GM21526 (cell line): ENCODE measurements at regions not wholly inside any gene's neighbourhood (a gene's known extent, or its start where the extent isn't known, plus 50 kb on each side); places are given as distances from the start of the nearest gene placed in this dataset.
"Not testable (repeated sequence)": the region's sequence is repeated elsewhere in the genome, so short reads cannot be mapped to it uniquely, and the experiment has no call there.

ENCODE experiments used
- ATAC-seq: cut with Tn5 transposase; IDR thresholded peaks from one replicate; pipeline ENCODE4 v1.9.1; 2021; ENCODE audit warnings: moderate library complexity; ENCODE audit not compliant: unreplicated experiment, low FRiP score

DNA sequence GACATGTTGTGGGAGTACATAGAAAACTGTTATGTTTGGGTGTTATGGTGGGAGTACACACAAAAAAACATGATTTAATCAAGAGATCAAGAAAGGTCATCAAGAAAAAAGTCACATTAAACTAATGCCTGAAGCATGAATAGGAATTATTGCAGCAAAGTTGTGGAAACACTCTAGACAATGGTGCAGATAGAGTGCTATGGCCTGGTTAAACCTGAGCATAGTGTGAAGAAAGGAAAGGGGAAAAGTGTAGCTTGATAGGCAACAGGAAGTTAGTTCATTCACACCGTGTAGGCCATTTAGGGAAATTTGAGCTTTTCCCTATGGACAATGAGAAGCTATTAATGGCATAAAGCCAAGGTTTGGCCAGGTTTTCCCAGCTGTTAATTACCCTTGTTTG lies 162.1 kb upstream of the EMCN start:
- ATAC-seq: no peak

DNA sequence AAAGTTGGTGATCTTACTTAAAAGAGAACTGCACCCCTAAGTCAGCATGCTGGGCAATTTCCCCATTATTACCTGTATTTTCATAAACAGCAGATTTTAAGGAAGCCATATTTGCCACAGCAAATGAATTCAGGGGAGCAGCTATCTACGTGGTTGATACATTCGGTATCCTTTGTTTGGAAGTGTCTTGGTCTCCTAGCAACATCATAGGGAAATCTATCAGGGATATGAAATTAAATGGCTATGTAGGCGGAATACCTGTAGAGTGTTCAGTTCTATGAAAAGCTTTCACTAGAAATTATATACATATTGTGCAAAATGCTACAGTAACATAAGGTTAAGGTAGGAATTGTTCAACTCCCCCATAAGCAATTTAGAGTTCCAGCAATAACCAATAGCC lies 157.2 kb upstream of the EMCN start:
- ATAC-seq: no peak

DNA sequence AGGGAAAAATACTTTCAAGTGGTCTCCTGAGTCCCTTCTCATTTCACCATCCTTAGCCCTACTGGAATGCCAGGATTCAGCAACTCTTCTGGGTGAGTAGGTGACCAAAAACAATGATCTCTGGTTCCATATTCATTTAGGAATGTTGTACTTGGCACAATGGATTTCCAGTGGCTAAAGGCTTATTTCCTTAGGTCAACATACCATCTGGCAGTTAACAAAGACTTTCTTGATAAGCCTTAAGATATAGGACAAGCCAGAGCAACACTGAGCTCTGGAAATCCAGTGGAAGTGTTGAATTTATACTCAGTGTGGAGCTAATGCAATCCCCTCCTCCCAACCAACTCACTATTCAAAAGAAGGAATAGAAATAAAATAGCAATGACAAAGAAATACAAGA lies 139.4 kb upstream of the EMCN start:
- ATAC-seq: no peak

DNA sequence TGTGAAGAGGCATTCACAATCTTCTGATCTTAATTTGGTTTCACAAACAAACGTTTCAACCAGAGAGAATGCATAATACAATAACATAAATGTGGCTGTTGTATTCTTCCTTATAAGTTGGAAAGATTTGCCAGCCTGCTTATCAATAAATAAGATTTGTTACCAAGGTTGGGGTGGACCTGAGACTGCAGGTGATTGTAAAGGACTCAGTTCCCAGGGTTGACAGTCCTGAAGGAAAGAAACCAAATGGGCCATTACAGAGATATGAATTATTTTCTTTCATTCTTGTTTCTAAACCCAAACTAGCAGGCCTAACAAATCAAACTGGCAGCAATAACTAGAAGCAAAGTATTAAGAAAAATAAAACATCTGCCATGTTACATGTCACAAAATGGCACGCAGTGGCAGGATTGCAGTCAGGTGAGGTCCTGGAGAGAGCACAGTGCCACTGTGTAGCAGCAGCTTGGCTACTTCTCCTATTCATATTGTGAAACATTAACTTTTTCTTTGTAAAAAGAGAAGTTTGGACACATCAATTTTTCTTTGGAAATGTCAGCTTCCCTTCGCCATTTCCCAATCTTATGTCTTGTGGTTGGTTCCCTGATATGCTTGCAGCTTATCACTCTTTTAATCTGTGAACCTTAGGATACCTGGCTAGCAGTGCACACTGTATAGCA lies 133.8 kb upstream of the EMCN start:
- no peak for ATAC-seq

DNA sequence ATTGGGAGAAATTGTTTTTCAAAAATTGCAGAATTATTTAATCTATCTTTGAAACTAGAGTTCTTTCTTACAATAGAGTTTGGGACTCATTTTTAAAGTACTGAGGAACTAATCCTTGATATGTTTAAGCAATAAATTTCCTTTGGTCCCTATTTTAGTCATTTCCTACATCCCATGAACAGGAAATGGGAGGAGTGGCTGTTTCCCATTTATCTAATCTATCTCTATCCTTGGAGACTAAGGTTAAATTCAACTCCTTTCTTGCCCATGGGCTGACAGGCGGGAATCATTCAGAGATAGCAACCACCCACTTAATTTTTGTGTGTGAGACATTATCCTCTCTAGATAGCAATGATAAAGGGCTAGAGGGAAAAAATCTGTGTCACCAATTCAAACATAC lies 131.6 kb upstream of the EMCN start:
- no peak for ATAC-seq

DNA sequence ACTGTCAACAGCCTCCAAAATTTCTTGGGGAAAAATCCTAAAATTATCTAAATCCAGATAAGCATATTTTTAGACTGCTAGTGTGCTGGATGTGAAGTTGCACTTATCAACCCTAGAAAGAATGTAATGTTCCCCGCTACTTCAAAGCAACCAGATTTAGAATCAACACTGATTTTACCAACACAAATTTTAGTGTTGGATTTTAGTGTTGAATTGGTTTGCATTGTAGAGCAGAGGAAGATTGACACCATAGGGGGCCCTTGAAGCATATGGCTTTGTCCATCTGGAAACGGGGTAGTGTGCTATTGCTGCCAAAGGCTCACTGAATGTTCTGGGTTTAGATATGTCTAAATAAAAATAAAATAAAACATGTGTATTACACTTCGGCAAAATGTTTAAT lies 126.3 kb upstream of the EMCN start:
- no peak for ATAC-seq

- ATAC-seq: no peak
Observed at GRCh38 chr4:100641336-100641735, 123.5 kb upstream of the EMCN start.

GRCh38 chr4:100635899-100636298 lies 118.1 kb upstream of the EMCN start:
- no peak for ATAC-seq

GRCh38 chr4:100633269-100633668 lies 115.4 kb upstream of the EMCN start:
- no peak for ATAC-seq

GRCh38 chr4:100632163-100632562 lies 114.3 kb upstream of the EMCN start:
- ATAC-seq: no peak

DNA sequence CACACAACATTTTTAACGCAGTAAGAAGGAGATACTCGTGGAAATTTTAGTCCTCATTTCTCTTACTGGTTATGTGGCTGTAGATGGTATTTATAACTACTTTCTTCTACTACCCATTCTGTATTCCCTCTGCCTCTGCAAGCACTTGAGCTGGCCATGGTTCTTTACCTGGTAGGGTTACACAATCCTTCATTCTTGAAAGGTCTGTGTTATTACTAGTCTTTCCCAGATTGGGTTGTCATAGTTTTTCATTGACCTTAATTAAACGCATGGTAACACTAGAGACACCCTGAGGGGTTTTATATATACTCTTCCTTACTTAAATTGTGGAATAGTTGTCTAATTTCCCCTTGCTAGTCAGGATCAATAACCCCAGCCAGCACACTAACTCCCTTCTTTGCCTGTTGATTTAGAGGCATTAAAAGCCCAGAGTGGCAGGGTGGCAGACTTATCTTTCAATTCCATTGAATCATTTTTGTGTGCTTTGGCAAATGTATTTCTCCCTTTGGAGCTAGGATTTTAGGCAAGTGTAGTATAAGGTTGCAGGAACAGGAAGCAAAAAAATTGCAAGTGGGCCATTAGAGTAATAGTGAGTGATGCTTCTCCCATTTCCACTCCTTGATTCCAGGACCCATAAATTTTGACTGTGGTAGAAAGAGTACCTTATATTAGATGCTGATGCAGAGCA lies 113.6 kb upstream of the EMCN start:
- ATAC-seq: no peak

GRCh38 chr4:100630341-100630740 lies 112.5 kb upstream of the EMCN start:
- ATAC-seq: no peak

GRCh38 chr4:100609810-100610209 lies 92.0 kb upstream of the EMCN start:
- ATAC-seq: no peak

DNA sequence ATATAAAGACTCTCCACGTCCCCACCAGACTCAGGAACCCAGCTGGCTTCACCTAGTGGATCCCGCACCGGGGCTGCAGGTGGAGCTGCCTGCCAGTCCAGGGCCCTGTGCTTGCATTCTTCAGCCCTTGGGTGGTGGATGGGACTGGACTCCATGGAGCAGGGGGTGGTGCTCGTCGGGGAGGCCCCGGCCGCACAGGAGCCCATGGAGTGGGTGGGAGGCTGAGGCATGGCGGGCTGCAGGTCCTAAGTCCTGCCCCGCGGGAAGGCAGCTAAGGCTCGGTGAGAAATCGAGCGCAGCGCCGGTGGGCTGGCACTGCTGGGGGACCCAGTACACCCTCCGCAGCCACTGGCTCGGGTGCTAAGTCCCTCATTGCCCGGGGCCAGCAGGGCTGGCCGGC lies 90.8 kb upstream of the EMCN start:
- ATAC-seq: not testable (repeated sequence)

DNA sequence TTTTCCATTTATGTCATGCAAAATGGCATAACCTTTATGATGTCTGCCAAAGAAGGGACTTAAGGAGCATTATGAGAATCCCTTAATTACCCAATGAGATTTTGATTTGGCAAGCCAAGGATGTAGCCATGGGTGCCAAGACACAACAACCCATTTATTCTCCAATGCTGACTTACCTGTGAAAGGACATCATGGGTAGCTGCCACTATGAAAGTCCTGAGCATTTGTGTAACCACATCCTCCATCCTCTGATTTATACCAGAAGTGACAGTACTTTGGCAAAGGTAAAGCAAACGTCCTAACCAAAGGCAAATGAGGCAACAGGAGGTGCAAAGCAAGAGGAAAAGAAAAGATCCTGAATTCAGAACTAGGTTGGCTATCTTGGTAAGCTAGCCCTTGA lies 87.3 kb upstream of the EMCN start:
- ATAC-seq: no peak

DNA sequence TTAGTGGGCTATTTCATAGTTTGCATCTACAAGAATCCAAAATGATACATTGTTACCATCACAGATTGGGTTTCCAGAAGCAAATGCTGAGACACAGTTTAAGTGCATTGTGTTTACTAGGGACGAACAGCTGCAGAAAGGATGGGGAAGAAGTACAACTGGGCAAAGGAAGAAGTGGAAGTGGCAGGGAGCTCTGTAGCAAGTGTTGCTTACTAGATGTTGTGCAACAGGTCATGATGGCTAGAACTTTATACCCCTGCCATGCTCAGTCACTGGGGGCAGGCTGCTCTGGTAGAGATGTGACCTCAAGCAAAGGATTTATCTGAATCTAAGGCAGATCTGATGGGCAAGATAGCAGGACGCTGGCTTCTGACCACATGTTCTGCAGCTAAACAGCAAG lies 76.1 kb upstream of the EMCN start:
- no peak for ATAC-seq

- no peak for ATAC-seq
Observed at GRCh38 chr4:100591161-100591876, 73.5 kb upstream of the EMCN start.

DNA sequence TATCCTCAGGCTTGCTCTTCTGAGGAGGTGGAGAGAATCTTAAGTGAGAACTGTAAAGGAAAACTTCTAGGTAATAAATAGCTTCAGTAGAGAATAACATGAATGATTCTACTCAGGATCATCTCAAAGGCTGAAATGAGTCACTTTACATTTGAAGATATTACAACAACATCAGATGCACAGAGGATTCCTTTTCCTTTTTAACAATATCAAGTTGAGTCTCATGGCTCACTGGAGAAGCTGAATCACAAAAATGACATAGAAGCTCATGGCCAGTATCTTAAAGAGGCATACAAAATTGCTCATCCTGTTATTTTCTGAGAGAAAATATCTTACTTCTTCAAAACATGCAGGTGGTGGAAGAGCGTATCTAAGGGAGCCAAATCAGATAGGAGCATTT lies 72.5 kb upstream of the EMCN start:
- ATAC-seq: no peak

DNA sequence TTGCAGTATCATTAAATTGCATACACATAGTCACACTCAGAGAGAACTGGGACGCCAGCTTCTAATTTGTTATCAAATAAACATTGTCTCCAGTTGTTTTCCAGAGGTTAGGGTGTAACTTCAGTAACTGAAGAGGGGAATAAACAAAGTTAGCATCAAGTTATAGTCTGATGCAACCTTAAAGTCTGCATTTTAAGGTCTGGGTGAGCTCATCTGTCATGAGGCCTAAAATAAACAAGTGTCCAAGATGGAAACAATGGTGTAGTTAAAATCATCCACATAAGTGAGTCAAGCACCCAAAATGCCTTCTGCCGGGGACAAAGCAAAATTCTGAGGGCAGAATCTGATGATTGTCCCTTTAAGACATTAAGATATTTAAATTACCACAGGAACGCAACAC lies 70.3 kb upstream of the EMCN start:
- ATAC-seq: no peak

- no peak for ATAC-seq
Observed at GRCh38 chr4:100582146-100582545, 64.3 kb upstream of the EMCN start.

GRCh38 chr4:100581337-100581736 lies 63.5 kb upstream of the EMCN start:
- ATAC-seq: no peak

- ATAC-seq: no peak
Observed at GRCh38 chr4:100576570-100576969, 58.7 kb upstream of the EMCN start.
